ENCODE measurements at regions not wholly inside any gene's neighbourhood (a gene's known extent, or its start where the extent isn't known, plus 50 kb on each side); places are given as distances from the start of the nearest gene placed in this dataset.

DNA sequence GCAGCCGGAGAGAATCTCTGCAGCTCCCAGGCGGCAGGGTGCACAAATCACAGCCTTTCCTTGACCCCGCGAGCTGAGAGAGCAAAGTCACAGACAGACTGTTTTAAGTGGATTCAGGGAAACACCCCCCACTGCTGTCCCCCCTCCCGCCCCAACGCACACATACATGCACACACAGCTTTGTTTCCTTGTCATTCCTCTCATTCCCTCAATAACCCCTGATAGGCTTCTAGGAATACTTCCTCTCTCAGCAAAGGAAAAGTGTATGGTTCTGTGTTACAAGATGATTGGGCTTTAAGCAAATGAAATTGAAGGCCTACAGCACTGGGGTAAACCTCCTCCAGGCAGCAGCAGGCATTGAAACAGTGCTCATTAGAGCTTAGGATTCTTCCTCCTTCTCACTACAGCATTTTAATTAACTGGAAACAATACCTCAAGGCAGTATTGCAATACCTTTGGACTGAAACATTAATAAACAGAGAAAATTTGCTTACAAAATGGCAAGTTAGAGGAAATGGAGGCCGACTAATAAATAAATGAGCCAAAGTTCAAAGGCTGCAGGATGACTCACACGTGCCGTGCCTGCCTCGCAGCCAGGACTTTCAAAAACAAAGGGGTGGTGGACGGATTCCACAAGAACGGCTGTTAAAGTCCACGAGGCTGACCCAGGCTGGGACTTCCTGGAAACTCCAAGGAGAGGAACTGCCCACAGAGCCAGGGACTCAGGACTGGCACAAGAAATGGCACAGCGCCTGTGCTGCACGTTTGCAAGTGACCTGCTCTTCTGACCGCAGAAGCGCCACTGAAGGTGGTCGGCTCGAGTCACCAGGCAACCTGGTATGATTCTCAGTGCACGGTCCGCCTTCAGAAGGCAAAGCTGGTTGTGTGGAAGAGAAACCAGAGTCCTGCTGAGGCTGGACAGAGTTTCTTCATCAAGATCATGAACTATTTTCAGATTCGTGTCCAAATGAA lies 236.2 kb downstream of the SYK start:
- Histone ChIP-seq H3K27me3 (no peaks in the 10 kb centered on the region), H3K27ac (no peak overlapping the region), H3K9me3 (ENCODE audit: low read depth) (no peaks in the 10 kb centered on the region), H3K36me3 (no peaks in the 10 kb centered on the region), H3K4me1 (ENCODE audit: low read depth) (peaks cover 3% of the 10 kb centered on the region), H3K4me3 (no peak overlapping the region)
- peak in 1 of 2 donors; percentile 85 for DNase-seq (ENCODE audit: low read depth in 1 of 2, low spot score in 1 of 2)
- TF ChIP-seq, protein P1, sequence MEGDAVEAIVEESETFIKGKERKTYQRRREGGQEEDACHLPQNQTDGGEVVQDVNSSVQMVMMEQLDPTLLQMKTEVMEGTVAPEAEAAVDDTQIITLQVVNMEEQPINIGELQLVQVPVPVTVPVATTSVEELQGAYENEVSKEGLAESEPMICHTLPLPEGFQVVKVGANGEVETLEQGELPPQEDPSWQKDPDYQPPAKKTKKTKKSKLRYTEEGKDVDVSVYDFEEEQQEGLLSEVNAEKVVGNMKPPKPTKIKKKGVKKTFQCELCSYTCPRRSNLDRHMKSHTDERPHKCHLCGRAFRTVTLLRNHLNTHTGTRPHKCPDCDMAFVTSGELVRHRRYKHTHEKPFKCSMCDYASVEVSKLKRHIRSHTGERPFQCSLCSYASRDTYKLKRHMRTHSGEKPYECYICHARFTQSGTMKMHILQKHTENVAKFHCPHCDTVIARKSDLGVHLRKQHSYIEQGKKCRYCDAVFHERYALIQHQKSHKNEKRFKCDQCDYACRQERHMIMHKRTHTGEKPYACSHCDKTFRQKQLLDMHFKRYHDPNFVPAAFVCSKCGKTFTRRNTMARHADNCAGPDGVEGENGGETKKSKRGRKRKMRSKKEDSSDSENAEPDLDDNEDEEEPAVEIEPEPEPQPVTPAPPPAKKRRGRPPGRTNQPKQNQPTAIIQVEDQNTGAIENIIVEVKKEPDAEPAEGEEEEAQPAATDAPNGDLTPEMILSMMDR (IDR thresholded peaks at IDR 0.05; ENCODE audit: low read depth, low read length) = no peak

DNA sequence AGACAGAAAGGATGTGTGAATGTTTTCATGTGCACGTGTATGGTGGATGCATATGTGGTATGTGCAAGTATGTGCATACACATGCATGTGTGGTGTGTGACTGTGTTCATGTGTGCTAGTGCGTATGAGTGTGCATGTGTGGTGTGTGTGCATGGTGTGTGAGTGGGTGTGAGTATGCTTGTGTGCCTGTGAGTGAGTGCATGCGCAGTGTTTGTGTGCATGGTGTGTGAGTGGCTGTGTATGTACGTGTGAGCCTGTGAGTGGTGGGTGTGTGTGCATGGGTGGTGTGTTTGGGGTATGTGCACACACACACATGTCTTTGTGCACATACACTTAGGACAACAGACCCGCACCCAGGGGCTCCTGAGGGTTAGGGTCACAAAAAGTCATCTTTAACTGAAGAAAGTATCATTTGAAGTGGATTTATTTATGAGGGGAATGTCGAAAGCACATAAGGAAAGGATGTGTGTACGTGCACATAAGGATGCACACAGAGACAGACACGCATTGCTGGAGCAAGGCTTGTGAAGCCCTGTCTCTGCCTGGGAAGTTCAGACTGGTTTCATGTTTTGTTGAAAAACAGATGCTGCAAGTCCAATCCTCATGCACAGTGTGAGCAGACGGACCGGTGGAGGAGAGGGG lies 237.0 kb downstream of the SYK start:
- TF ChIP-seq, protein P1 (IDR thresholded peaks at IDR 0.05; ENCODE audit: low read depth, low read length) = no peak
- H3K4me1 ChIP-seq (ENCODE audit: low read depth) = peaks cover 3% of the 10 kb centered on the region
- no peaks in the 10 kb centered on the region for H3K36me3 ChIP-seq
- no peak overlapping the region for H3K27ac ChIP-seq
- H3K9me3 ChIP-seq (ENCODE audit: low read depth) = no peaks in the 10 kb centered on the region
- H3K27me3 ChIP-seq = no peaks in the 10 kb centered on the region
- no peak overlapping the region for H3K4me3 ChIP-seq
- DNase-seq (ENCODE audit: low read depth in 1 of 2, low spot score in 1 of 2) = no peak

DNA sequence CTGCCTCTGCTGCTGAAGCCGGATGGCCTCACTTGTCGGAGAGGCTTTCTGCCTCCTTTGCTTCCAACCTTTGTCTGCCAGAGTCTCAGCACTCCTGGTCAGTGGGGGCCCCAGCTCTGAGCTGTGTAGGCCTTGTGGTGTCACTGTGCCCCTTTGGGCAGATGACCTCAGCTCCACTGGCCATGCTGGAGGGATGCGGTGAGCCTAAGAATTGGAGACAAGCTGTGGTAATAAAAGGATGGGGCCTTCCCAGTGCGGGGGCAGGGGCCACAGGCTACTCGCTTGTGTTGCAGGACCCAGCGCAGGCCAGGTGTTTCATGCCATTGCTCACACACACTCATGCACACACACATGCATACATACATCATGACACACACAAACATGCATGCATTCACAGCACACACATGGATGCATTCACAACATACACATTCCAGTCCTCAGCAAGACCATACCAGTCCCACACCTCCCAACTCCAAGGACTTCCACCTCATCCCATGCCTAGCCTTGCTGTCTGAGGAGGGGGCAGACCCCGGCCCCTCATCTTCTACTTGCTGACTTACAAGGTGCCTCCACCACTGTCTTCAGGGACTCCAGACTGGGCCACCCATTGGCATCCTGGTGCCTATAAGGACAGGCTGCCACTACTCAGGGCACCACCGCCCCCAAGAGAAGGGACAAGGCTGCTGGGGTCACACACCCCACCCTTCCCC lies 237.7 kb downstream of the SYK start:
- no peaks in the 10 kb centered on the region for H3K27me3 ChIP-seq
- H3K36me3 ChIP-seq = no peaks in the 10 kb centered on the region
- no peak overlapping the region for H3K4me3 ChIP-seq
- H3K9me3 ChIP-seq (ENCODE audit: low read depth) = no peaks in the 10 kb centered on the region
- H3K4me1 ChIP-seq (ENCODE audit: low read depth) = peaks cover 3% of the 10 kb centered on the region
- TF ChIP-seq, protein P1 (IDR thresholded peaks at IDR 0.05; ENCODE audit: low read depth, low read length) = no peak
- no peak overlapping the region for H3K27ac ChIP-seq
- DNase-seq (ENCODE audit: low read depth in 1 of 2, low spot score in 1 of 2) = no peak

DNA sequence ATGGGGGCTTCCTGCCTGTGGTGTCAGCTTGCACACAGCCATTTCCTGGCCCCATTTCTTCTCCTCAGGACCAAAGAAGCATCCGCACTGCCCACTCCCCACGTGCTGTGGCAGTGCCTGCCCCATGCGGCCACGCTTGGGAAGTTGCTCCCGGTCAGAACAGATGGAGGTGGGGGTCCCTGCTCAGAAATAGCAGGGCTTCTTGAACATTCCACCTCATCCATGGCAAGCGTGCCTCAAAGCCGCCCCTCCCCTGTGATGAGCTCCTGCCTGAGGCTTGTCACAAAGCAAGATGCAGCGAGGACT lies 238.2 kb downstream of the SYK start:
- H3K9me3 ChIP-seq (ENCODE audit: low read depth) = no peaks in the 10 kb centered on the region
- TF ChIP-seq, protein P1 (IDR thresholded peaks at IDR 0.05; ENCODE audit: low read depth, low read length) = no peak
- DNase-seq (ENCODE audit: low read depth in 1 of 2, low spot score in 1 of 2) = no peak

DNA sequence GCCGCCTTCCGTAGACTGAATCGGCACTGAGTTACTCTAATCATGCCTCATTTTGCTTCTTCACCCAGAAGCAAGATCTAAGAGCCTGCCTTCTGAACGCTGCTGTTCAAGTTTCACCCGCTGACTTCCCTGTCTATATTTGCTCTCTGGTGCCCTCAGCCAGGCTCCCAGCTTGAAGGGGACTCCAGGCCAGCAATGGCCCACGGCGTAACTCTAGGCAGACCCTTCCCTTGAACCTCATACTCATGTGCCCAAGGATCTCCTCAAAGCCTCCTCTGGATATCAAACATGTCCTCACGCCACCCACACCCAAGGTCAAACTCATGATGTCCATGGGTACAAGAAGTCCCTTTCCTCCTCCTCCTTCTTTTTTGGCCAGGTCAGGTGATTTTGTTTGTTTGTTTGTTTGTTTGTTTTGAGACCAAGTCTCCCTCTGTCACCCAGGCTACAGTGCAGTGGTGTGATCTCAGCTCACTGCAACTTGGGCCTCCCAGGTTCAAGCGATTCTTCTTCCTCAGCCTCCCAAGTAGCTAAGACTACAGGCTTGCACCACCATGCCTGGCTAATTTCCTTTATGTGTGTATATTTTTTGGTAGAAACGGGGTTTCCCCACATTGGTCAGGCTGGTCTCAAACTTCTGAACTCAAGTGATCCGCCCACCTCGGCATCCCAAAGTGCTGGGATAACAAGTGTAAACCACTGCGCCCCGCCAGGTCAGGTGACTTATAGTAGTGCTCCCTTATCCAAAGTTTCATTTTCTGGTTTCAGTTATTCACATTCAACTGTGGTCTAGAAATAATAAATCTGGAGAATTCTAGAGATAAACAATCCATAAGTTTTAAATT lies 239.0 kb downstream of the SYK start:
- Histone ChIP-seq H3K9me3 (ENCODE audit: low read depth) (no peaks in the 10 kb centered on the region), H3K27ac (no peak overlapping the region), H3K4me3 (no peak overlapping the region), H3K4me1 (ENCODE audit: low read depth) (peaks cover 9% of the 10 kb centered on the region), H3K27me3 (no peaks in the 10 kb centered on the region), H3K36me3 (no peaks in the 10 kb centered on the region)
- no peak for DNase-seq (ENCODE audit: low read depth in 1 of 2, low spot score in 1 of 2)
- TF ChIP-seq, protein P1 (IDR thresholded peaks at IDR 0.05; ENCODE audit: low read depth, low read length) = no peak

More for the DNA sequence above, 238.2 kb downstream of the SYK start:
- no peaks in the 10 kb centered on the region for H3K36me3 ChIP-seq
- H3K4me3 ChIP-seq = no peak overlapping the region
- no peaks in the 10 kb centered on the region for H3K27me3 ChIP-seq
- peaks cover 4% of the 10 kb centered on the region for H3K4me1 ChIP-seq (ENCODE audit: low read depth)
- no peak overlapping the region for H3K27ac ChIP-seq
